ENCODE measurements at regions not wholly inside any gene's neighbourhood (a gene's known extent, or its start where the extent isn't known, plus 50 kb on each side); places are given as distances from the start of the nearest gene placed in this dataset.

DNA sequence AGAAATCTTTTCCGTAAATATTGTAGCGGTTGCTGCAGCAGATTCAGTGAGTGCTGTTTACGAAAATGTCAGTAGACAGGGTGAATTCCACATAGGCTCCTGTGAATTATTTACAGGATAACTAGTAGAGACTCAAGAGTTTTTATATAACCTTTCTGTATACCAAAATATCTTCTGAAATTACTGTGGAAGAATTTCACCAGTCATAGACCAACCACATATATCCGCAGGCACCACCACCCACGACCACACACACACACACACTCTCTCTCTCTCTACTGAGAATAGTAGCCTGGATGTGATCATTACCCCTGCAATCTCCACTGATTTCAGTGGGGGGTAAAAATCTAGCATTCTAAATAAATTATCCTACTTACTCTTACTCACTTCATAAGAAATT lies 341.8 kb downstream of the RBM43 start:
- TF ChIP-seq TCF12 (IDR thresholded peaks at IDR 0.05; ENCODE audit: low read depth) (no peak), RAD21 (IDR thresholded peaks at IDR 0.05; ENCODE audit: low read depth) (no peak), EP300 (IDR thresholded peaks at IDR 0.05; ENCODE audit: borderline replicate concordance) (no peak), YY1 (IDR thresholded peaks at IDR 0.05; ENCODE audit: low read depth) (no peak)
